HG02943 (cell line): ENCODE measurements at regions not wholly inside any gene's neighbourhood (a gene's known extent, or its start where the extent isn't known, plus 50 kb on each side); places are given as distances from the start of the nearest gene placed in this dataset.

Source experiments
- ATAC-seq: cut with Tn5 transposase; IDR thresholded peaks from one replicate; pipeline ENCODE4 v1.9.1; 2021; ENCODE audit warnings: mild to moderate bottlenecking, low read depth, moderate library complexity; ENCODE audit not compliant: unreplicated experiment

DNA sequence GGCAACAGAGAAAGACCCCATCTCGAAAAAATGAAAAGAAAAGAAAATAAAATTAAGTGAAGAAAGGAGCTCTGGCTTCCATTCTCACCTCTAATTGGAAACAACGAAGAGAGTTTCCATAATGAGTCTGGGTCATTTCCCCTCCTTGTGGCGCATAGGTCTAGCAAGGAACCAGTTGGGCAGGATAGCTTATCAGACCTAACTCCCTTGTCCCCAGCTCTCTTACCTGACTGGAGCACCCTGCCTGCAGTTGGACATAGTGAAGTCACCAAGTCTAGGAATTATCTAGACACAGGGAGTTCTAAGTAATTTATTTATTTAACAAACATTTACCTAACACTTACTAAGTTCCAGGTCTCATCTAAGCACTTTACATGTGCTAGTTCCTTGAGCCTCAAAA lies 63.0 kb upstream of the RAB4A start:
- ATAC-seq: no peak

DNA sequence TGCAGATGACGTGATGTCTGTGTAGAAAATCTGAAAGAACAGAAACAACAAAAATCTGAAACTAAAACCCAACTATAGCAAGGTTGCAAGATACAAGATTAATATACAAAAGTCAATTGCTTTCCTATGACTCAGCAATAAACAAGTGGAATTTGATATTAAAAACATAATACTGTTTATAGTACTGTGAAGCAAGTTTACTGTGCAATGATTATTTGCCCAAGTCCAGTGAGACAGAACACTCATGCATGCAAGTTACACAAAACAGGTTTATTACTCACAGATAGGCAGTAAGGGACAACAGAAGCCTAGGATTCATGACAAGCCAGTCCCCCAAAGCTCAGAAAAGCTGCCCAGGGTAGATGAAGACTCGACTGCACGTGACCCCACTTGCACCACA lies 62.4 kb upstream of the RAB4A start:
- ATAC-seq: no peak

DNA sequence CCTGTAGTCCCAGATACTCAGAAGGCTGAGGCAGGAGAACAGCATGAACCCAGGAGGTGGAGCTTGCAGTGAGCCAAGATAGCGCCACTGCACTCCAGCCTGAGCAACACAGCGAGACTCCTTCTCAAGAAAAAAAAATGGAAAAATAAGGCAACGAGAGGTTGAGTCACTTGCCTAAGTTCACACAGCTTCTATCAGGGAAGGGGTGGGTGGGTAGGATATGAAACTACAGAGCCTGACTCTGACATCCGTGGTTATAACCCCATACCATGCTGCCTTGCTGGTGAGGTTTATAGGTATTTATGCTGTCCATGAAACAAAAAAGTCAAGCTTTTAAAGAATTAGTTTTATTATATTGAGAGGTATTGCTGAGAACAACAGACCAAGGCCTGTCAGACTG lies 61.5 kb upstream of the RAB4A start:
- no peak for ATAC-seq

DNA sequence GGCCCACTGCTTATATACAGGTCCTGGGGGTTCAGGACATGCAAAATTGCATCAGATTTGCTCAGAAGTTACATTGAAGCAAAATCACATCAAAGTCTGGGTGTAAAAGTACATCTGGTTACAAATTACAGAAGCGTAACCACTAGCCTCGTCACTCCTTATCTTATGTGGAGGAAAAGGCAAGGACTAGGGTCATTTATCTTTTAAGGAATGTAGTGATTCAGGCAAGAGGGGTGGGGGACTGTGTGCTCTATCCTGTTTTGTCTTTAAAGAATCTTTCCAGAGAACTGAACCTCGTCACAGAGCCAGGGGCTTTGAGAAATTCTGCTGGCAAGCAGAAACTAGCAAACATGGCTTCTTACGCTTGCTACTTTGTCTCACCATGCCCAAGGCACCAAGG lies 61.1 kb upstream of the RAB4A start:
- ATAC-seq: no peak

DNA sequence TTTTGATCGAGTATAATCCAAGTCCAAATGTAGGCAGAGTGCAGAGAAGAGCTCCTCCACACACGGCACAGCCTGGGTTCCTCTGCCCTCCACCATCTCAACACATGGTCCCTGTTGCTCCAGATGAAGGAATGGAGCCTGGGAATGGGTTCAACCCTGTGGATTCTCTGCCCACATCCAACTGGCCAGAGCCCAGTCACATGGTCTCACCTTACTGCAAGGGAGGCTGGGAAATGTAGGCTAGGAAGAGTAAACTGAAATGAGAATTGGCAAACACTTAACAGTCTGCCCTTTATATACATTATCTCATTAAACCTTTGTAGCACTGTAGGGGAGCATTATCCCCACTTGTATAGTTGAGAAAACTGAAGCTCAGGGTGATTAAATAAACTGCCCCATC lies 60.1 kb upstream of the RAB4A start:
- ATAC-seq: no peak

DNA sequence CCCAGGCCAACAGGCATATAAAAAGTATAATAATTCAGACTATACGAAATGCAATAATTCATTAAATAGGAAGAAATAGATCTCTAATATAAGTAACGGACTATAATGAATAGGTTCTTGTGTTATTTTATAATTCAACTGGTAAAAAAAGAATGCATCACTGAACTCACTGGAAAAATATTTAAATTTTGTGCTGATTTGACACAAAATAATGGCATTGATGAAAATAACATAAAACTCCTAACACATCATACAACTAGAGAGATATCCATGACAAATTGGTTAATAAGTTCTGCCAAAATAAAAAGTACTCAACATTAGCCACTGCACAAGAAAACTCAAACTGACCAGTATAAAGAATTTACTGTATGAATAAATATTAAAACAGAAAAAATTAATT lies 57.1 kb upstream of the RAB4A start:
- no peak for ATAC-seq

DNA sequence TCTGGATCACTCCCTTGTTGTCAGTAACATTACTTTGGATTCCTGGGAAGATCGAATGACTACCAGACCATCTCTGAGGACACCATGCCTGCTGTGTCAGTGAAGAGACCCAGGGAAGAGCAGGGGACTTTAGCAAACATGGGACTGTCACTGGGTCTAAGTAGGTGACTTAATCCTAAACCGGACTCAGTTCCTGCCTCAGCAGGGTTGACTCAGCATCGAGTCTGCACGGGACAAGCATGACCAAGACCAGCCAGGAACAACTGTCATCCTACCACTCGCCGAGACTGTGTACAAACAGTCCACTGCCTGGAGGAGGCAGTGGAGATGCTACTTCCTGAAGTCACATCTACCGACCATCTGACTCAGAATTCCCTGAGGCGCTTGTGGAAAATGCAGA lies 53.2 kb upstream of the RAB4A start:
- ATAC-seq: no peak

DNA sequence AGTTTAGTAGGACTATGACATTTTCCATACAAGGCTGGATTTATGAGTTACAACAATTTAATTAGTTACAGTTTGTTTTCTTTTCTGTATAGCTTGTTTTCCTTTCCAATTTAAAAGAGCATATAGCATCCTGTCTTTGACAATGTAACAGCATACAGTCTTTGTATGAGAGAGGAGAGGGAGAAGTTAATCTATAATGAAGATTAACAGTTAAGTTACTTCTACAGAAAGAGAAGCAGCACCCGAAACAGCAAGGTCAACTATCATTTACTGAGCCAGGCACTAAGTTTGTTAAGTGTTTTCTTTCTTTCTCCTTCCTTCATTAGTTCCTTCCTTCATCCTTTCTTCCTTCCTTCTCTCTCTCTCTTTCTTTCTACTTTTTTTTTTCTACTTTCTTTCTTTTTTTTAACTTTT lies 52.3 kb upstream of the RAB4A start:
- ATAC-seq: no peak

DNA sequence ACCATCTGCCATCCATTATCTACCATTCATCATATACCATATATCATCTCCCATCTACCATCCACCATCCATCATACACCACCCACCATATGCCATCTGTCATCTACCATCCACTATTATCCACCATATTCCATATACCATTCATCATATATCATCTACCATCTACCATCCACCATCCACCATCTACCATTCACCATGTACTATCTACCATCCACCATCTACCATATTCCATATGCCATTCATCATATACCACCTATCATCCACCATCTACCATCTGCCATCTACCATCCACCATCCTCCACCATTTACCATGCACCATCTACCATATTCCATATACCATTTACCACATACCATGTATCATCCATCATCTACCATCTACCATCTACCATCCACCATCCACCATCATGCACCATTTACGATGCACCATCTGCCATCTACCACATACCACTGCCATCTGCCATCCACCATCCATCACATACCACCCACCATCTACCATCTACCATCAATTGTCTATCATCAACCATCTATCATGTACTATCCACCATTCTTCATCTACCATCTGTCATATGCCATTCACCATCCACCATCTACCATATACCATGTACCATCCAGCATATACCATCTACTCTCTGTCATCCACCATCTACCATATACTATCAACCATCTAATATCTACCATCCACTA lies 50.6 kb upstream of the RAB4A start:
- ATAC-seq: no peak

DNA sequence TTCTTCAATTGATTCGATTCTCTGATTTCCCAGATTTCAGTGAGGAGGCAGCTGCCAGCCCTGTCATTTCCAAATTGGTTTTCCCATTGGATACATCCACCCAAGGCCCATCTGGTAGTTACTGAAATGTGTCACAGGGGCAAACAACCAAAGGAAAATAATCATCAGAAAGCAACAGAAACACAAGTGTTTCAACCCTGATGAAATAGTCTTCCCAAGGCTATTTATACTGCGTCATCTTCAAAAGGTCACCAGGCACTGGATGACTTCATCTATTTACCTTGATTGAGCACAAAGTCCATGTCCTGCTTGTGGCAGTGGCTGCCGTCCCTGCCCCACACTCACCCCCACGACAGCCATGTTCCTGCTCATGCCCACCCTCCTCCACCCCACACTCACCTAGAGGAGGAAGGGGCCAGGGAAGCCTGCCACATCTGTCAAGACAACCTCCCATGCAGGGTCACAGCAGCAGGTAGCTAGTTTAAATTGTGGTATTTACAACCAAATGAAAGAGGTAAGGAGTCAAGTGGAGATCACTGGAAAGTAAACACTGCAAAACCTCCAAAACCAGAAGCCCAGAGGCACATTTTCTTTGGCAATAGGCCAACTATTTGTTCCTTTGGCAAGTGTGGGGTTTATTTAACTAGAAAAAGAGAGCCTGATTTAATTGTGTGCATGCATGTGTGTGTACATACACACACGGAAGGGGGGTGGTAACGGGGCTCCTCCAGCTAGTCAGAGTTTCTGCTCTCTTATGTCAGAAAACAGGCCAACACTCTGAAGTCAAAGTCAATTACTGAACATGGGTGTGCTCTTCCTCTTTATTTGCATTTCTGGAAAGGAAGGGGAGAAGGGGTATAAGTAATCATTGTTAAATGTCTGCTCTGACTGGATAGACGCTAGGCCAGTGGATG lies 49.5 kb upstream of the RAB4A start:
- no peak for ATAC-seq
